ENCODE measurements at regions not wholly inside any gene's neighbourhood (a gene's known extent, or its start where the extent isn't known, plus 50 kb on each side); places are given as distances from the start of the nearest gene placed in this dataset.

DNA sequence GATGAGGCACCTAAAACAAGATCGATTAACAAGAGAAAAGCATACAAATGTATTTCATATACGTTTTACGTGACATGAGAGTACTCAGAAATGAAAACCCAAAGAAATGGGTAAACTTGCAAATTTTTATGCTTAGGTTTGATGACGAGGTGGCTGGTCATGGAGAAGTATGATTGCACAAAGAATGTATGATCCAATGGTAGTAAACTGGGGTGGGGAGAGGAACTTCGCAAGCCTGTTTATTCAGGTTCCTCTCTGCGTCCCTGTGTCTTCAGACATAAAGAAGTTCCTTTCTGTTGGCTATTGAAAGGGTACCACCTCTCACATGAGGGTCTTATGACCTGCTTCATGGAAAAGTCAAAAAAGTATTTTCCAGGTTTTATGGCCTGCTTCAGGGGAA is 309.2 kb downstream of the BCOR start:
- TF ChIP-seq, protein P1, sequence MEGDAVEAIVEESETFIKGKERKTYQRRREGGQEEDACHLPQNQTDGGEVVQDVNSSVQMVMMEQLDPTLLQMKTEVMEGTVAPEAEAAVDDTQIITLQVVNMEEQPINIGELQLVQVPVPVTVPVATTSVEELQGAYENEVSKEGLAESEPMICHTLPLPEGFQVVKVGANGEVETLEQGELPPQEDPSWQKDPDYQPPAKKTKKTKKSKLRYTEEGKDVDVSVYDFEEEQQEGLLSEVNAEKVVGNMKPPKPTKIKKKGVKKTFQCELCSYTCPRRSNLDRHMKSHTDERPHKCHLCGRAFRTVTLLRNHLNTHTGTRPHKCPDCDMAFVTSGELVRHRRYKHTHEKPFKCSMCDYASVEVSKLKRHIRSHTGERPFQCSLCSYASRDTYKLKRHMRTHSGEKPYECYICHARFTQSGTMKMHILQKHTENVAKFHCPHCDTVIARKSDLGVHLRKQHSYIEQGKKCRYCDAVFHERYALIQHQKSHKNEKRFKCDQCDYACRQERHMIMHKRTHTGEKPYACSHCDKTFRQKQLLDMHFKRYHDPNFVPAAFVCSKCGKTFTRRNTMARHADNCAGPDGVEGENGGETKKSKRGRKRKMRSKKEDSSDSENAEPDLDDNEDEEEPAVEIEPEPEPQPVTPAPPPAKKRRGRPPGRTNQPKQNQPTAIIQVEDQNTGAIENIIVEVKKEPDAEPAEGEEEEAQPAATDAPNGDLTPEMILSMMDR (IDR thresholded peaks at IDR 0.05), result no peak
- no peak for TF ChIP-seq POLR2A (IDR thresholded peaks at IDR 0.05)
